HEK293 (cell line): ENCODE measurements at regions not wholly inside any gene's neighbourhood (a gene's known extent, or its start where the extent isn't known, plus 50 kb on each side); places are given as distances from the start of the nearest gene placed in this dataset.

Experiments used
- CTCF ChIP-seq: fragments of 450-650 bp; formaldehyde crosslinking; IDR thresholded peaks from 2 replicates; pipeline ENCODE4 v1.5.1; 2016; ENCODE audit warnings: missing biosample characterization, missing genetic modification characterization
- IKZF3 ChIP-seq: fragments of 450-650 bp; IDR thresholded peaks from 2 replicates; pipeline ENCODE4 v1.5.0; 2018; ENCODE audit warnings: missing biosample characterization, mild to moderate bottlenecking, missing genetic modification characterization, moderate library complexity
- KLF16 ChIP-seq: fragments of 450-650 bp; formaldehyde crosslinking; IDR thresholded peaks from 2 replicates; pipeline ENCODE4 v1.5.1; 2017; ENCODE audit warnings: missing biosample characterization, missing genetic modification characterization
- REST ChIP-seq: fragments of 450-650 bp; formaldehyde crosslinking; IDR thresholded peaks from 2 replicates; pipeline ENCODE4 v1.5.1; 2016; ENCODE audit warnings: missing biosample characterization, missing genetic modification characterization
- YY1 ChIP-seq: fragments of 450-650 bp; formaldehyde crosslinking; IDR thresholded peaks from 2 replicates; pipeline ENCODE4 v1.5.1; 2018; ENCODE audit warnings: missing biosample characterization, missing genetic modification characterization
- ZNF16 ChIP-seq: fragments of 450-650 bp; formaldehyde crosslinking; IDR thresholded peaks from 2 replicates; pipeline ENCODE4 v1.5.1; 2016; ENCODE audit warnings: low read depth, missing biosample characterization, missing genetic modification characterization
- ZNF776 ChIP-seq: fragments of 450-650 bp; formaldehyde crosslinking; IDR thresholded peaks from 2 replicates; pipeline ENCODE4 v1.5.0; 2017; ENCODE audit warnings: missing biosample characterization, missing genetic modification characterization, borderline replicate concordance
- ZSCAN16 ChIP-seq: fragments of 450-650 bp; formaldehyde crosslinking; IDR thresholded peaks from 2 replicates; pipeline ENCODE4 v1.5.1; 2016; ENCODE audit warnings: missing biosample characterization, missing genetic modification characterization
- TF ChIP-seq, protein P1 (sequence below): fragments of 450-650 bp; formaldehyde crosslinking; conservative IDR thresholded peaks from 2 replicates; pipeline ENCODE4 v1.5.1; 2016; ENCODE audit warnings: low read depth, missing biosample characterization, missing genetic modification characterization
- TF ChIP-seq, protein P2 (sequence below): fragments of 450-650 bp; formaldehyde crosslinking; IDR thresholded peaks from 2 replicates; pipeline ENCODE4 v1.5.1; 2016; ENCODE audit warnings: missing biosample characterization, missing genetic modification characterization
- TF ChIP-seq, protein P3 (sequence below): fragments of 450-650 bp; formaldehyde crosslinking; conservative IDR thresholded peaks from 2 replicates; pipeline ENCODE4 v1.5.1; 2016; ENCODE audit warnings: low read depth, missing biosample characterization, missing genetic modification characterization

DNA sequence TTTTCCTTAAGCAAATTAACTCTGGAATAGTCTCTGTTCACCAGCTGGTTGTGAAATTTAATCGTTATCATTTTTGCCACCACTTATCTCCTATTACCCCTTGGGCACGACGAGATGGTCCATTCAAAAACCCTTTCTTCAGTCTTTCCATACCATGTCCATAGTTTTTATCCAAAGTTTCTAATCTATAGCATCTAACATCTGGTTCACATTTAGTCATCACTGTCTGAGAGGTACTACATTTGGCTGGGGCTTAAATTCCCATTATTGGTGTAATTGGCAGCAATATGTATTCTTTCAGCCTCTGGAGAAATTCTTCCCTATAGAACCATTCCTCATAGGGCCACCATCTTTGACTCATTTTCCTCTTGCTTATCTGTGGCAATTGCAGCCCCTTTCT is 163.5 kb downstream of the CCER1 start:
- TF ChIP-seq ZNF16, result no peak
- TF ChIP-seq ZSCAN16 (tag by site-specific recombination), result no peak
- TF ChIP-seq, protein P1, sequence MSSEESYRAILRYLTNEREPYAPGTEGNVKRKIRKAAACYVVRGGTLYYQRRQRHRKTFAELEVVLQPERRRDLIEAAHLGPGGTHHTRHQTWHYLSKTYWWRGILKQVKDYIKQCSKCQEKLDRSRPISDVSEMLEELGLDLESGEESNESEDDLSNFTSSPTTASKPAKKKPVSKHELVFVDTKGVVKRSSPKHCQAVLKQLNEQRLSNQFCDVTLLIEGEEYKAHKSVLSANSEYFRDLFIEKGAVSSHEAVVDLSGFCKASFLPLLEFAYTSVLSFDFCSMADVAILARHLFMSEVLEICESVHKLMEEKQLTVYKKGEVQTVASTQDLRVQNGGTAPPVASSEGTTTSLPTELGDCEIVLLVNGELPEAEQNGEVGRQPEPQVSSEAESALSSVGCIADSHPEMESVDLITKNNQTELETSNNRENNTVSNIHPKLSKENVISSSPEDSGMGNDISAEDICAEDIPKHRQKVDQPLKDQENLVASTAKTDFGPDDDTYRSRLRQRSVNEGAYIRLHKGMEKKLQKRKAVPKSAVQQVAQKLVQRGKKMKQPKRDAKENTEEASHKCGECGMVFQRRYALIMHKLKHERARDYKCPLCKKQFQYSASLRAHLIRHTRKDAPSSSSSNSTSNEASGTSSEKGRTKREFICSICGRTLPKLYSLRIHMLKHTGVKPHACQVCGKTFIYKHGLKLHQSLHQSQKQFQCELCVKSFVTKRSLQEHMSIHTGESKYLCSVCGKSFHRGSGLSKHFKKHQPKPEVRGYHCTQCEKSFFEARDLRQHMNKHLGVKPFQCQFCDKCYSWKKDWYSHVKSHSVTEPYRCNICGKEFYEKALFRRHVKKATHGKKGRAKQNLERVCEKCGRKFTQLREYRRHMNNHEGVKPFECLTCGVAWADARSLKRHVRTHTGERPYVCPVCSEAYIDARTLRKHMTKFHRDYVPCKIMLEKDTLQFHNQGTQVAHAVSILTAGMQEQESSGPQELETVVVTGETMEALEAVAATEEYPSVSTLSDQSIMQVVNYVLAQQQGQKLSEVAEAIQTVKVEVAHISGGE (tag by site-specific recombination), result no peak
- no peak for TF ChIP-seq REST (tag by site-specific recombination)
- no peak for TF ChIP-seq ZNF776 (tag by site-specific recombination)
- no peak for TF ChIP-seq CTCF (tag by site-specific recombination)
- TF ChIP-seq, protein P2, sequence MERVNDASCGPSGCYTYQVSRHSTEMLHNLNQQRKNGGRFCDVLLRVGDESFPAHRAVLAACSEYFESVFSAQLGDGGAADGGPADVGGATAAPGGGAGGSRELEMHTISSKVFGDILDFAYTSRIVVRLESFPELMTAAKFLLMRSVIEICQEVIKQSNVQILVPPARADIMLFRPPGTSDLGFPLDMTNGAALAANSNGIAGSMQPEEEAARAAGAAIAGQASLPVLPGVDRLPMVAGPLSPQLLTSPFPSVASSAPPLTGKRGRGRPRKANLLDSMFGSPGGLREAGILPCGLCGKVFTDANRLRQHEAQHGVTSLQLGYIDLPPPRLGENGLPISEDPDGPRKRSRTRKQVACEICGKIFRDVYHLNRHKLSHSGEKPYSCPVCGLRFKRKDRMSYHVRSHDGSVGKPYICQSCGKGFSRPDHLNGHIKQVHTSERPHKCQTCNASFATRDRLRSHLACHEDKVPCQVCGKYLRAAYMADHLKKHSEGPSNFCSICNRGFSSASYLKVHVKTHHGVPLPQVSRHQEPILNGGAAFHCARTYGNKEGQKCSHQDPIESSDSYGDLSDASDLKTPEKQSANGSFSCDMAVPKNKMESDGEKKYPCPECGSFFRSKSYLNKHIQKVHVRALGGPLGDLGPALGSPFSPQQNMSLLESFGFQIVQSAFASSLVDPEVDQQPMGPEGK (tag by site-specific recombination), result no peak
- TF ChIP-seq, protein P3, sequence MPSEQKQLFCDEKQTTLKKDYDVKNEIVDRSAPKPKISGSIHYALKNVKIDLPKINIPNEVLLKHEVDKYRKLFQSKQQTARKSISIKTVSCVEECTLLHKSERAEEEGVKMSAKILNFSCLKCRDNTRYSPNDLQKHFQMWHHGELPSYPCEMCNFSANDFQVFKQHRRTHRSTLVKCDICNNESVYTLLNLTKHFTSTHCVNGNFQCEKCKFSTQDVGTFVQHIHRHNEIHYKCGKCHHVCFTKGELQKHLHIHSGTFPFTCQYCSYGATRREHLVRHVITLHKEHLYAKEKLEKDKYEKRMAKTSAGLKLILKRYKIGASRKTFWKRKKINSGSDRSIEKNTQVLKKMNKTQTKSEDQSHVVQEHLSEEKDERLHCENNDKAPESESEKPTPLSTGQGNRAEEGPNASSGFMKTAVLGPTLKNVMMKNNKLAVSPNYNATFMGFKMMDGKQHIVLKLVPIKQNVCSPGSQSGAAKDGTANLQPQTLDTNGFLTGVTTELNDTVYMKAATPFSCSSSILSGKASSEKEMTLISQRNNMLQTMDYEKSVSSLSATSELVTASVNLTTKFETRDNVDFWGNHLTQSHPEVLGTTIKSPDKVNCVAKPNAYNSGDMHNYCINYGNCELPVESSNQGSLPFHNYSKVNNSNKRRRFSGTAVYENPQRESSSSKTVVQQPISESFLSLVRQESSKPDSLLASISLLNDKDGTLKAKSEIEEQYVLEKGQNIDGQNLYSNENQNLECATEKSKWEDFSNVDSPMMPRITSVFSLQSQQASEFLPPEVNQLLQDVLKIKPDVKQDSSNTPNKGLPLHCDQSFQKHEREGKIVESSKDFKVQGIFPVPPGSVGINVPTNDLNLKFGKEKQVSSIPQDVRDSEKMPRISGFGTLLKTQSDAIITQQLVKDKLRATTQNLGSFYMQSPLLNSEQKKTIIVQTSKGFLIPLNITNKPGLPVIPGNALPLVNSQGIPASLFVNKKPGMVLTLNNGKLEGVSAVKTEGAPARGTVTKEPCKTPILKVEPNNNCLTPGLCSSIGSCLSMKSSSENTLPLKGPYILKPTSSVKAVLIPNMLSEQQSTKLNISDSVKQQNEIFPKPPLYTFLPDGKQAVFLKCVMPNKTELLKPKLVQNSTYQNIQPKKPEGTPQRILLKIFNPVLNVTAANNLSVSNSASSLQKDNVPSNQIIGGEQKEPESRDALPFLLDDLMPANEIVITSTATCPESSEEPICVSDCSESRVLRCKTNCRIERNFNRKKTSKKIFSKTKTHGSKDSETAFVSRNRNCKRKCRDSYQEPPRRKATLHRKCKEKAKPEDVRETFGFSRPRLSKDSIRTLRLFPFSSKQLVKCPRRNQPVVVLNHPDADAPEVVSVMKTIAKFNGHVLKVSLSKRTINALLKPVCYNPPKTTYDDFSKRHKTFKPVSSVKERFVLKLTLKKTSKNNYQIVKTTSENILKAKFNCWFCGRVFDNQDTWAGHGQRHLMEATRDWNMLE (tag by site-specific recombination), result no peak
- no peak for TF ChIP-seq KLF16 (tag by site-specific recombination)
- TF ChIP-seq YY1 (tag by site-specific recombination), result no peak
- TF ChIP-seq IKZF3 (tag by site-specific recombination), result no peak
